Psoas muscle (tissue), 7 donors: ENCODE measurements at regions not wholly inside any gene's neighbourhood (a gene's known extent, or its start where the extent isn't known, plus 50 kb on each side); places are given as distances from the start of the nearest gene placed in this dataset.

Source experiments
- ATAC-seq, 4 donors: fragments of 200-7000 bp; cut with Tn5 transposase; one replicate each; pipeline ENCODE4 v1.9.1; 2020; ENCODE audit warnings: moderate library complexity in 3 of 4, mild to moderate bottlenecking in 2 of 4
- DNase-seq, 2 donors: peaks; one replicate each; pipeline ENCODE4 v3.0.0-alpha.2; 2020
- H3K27ac ChIP-seq: fragments of 200-600 bp; one replicate; pipeline ENCODE4 v1.8.0; 2022
- H3K27me3 ChIP-seq, 3 donors: fragments of 200-600 bp in 1 of 3; one replicate each; pipeline versions ENCODE4 v1.6.1 to v1.8.0; 2013 to 2022; ENCODE audit warnings: low read length in 2 of 3, mild to moderate bottlenecking in 2 of 3, moderate library complexity in 1 of 3; ENCODE audit not compliant: insufficient read depth in 3 of 3
- H3K36me3 ChIP-seq, 2 donors: fragments of 200-600 bp in 1 of 2; one replicate each; pipeline versions ENCODE4 v1.6.1 to v1.8.0; 2013 to 2022; ENCODE audit warnings: low read depth in 1 of 2, mild to moderate bottlenecking in 1 of 2, moderate library complexity in 1 of 2; ENCODE audit not compliant: insufficient read depth in 1 of 2
- H3K4me1 ChIP-seq: fragments of 200-600 bp; one replicate; pipeline ENCODE4 v1.8.0; 2022
- H3K4me3 ChIP-seq: fragments of 200-600 bp; one replicate; pipeline ENCODE4 v1.8.0; 2022; ENCODE audit warnings: mild to moderate bottlenecking
- H3K9me3 ChIP-seq: fragments of 200-600 bp; one replicate; pipeline ENCODE4 v1.8.0; 2022
- CTCF ChIP-seq: fragments of 200-600 bp; IDR thresholded peaks from one replicate; pipeline ENCODE4 v1.8.0; 2022; ENCODE audit warnings: antibody characterized with exemption
- WGBS, 3 donors: extraction: QIAGEN DNeasy Blood & Tissue Kit; methylation state at CpG; one replicate each; pipeline versions ENCODE4 v1.1.6 to v1.1.7; 2013; 5-methylcytosine and 5-hydroxymethylcytosine counted together
- intact Hi-C, 2 donors: fragments of 100-400 bp; cut with DNase I; formaldehyde crosslinking; loops; one replicate each; pipeline versions ENCODE4 v1.11.0 to v1.14.2; 2022
- donor health status: healthy with polysubstance abuse.
- donor health status: DM: no; HTN: no; CAD: no; lungs with moderate emphysema.
- donor health status: Bipolar disorder and iron deficiency.
- donor health status: healthy.
- donor health status: DM: yes; HTN: yes; CAD: no.
- donor health status: DM: no; HTN: no; CAD: no.
- donor health status: DM: yes; HTN: yes; CAD: no.

DNA sequence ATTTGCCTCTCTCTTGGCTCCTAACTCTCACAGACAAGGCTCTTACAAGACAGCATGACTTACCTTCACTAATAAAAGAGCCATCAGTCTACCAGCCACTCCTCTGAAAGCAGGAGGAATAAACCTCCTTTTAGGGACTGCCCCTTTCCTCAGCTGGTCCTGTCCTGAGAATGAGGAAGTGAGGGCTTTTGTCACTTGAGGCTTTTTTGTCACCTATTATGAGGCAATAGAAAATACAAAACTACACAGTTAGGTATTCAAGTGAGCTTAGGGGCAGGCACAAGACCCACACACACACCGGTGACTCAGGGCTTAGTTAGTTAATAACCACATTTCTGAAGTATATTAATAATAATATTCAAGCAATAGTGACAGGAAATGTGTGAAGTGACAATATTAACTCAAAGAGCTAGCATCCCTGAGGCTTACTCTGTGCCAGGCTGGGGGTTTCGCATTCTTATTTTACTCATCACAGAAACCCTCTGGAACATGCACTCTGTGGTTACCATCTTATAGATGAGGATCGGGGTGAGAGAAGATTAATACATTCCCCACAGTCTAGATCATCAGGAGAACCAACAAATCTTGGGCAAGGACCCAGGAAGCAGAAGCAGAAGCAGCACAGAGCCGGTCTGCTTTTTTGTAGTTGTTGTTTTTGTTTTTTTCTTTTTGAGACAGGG, 379.9 kb downstream of the LIG4 start:
- no peaks in the 10 kb centered on the region for H3K27me3 ChIP-seq
- H3K36me3 ChIP-seq: no peaks in the 10 kb centered on the region
- H3K4me1 ChIP-seq: no peaks in the 10 kb centered on the region
- no peak overlapping the region for H3K4me3 ChIP-seq
- ATAC-seq (no peak), DNase-seq (no peak)
- intact Hi-C loops: no loop called here
- H3K9me3 ChIP-seq: no peaks in the 10 kb centered on the region
- 72 to 91% (median 76%) methylated on average over 4 of the region's 4 CpGs for WGBS, 3 donors
- H3K27ac ChIP-seq: no peak overlapping the region
- no peak for TF ChIP-seq CTCF

DNA sequence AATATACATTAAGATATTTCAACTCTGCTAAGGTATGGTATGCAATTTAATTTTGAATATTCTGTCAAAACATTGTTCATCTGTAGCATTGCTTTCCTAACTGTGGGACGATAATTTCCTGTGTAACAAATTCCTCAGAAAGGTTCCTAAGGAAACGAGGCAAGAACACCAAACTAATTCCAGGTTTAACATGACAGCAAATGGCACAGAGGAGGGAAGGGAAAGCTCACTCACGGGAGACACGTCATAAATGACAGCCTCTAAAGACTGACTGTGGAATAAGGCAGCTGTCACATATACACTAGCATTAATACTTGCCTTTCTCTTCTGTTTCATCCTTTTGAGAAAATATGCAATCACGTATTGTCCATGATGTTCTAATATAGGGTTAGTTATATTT, 380.6 kb downstream of the LIG4 start:
- Histone ChIP-seq H3K4me3 (no peak overlapping the region), H3K27me3 (no peaks in the 10 kb centered on the region), H3K36me3 (no peaks in the 10 kb centered on the region), H3K4me1 (no peaks in the 10 kb centered on the region), H3K9me3 (no peaks in the 10 kb centered on the region), H3K27ac (no peak overlapping the region)
- WGBS, 3 donors: 26 to 32% (median 27%) methylated on average over 5 of the region's 5 CpGs
- intact Hi-C loops: no loop called here
- DNase-seq: no peak
- no peak for TF ChIP-seq CTCF
- ATAC-seq: no peak

GRCh38 chr13:107834281-107834680, 381.1 kb downstream of the LIG4 start:
- 47 to 63% (median 56%) methylated on average over 1 of the region's 1 CpG for WGBS, 3 donors
- no peak for TF ChIP-seq CTCF
- no peak overlapping the region for H3K27ac ChIP-seq
- no peak overlapping the region for H3K4me3 ChIP-seq
- no peaks in the 10 kb centered on the region for H3K9me3 ChIP-seq
- H3K27me3 ChIP-seq: no peaks in the 10 kb centered on the region
- H3K36me3 ChIP-seq: no peaks in the 10 kb centered on the region
- intact Hi-C loops: no loop called here
- no peak for DNase-seq
- H3K4me1 ChIP-seq: no peaks in the 10 kb centered on the region
- ATAC-seq: no peak

GRCh38 chr13:107832500-107833100, 382.7 kb downstream of the LIG4 start:
- no peak for ATAC-seq
- intact Hi-C loops: no loop called here

More at GRCh38 chr13:107832500-107833100, 382.7 kb downstream of the LIG4 start:
- H3K27me3 ChIP-seq: no peaks in the 10 kb centered on the region
- no peak overlapping the region for H3K27ac ChIP-seq
- no peak for TF ChIP-seq CTCF
- DNase-seq: no peak
- H3K36me3 ChIP-seq: no peaks in the 10 kb centered on the region
- no peak overlapping the region for H3K4me3 ChIP-seq
- H3K9me3 ChIP-seq: no peaks in the 10 kb centered on the region
- no peaks in the 10 kb centered on the region for H3K4me1 ChIP-seq
- 78 to 84% (median 79%) methylated on average over 10 of the region's 10 CpGs for WGBS, 3 donors
